Astrocyte (in vitro differentiated cells and primary cell): ENCODE measurements at regions not wholly inside any gene's neighbourhood (a gene's known extent, or its start where the extent isn't known, plus 50 kb on each side); places are given as distances from the start of the nearest gene placed in this dataset.

Experiments used
- DNase-seq: peaks from one replicate; pipeline ENCODE4 v3.0.0-alpha.2; 2010; ENCODE audit warnings: low read depth
- FAIRE-seq: peaks from 2 replicates; lab custom pipeline; 2011; peaks lifted over from hg19 to GRCh38; lab: Jason Lieb, UNC
- H2AFZ ChIP-seq: 2 replicates; pipeline ENCODE4 v1.6.0; 2012; ENCODE audit warnings: low read depth, low read length, inconsistent platforms
- H3K27ac ChIP-seq: 2 replicates; pipeline ENCODE4 v1.5.1; 2011; ENCODE audit warnings: low read depth, low read length, inconsistent platforms
- H3K27me3 ChIP-seq: 2 replicates; pipeline ENCODE4 v1.6.0; 2011; ENCODE audit warnings: low read length, inconsistent platforms; ENCODE audit not compliant: insufficient read depth
- H3K36me3 ChIP-seq: 2 replicates; pipeline ENCODE4 v1.5.1; 2011; ENCODE audit warnings: low read length, inconsistent platforms; ENCODE audit not compliant: insufficient read depth
- H3K4me1 ChIP-seq: 2 replicates; pipeline ENCODE4 v1.5.1; 2011; ENCODE audit warnings: low read length, inconsistent platforms; ENCODE audit not compliant: insufficient read depth
- H3K4me2 ChIP-seq: 2 replicates; pipeline ENCODE4 v1.6.0; 2012; ENCODE audit warnings: low read length, inconsistent platforms
- H3K4me3 ChIP-seq: 2 replicates; pipeline ENCODE4 v1.5.1; 2011; ENCODE audit warnings: low read depth, mild to moderate bottlenecking, low read length, inconsistent platforms; ENCODE audit not compliant: insufficient read depth
- H3K79me2 ChIP-seq: 2 replicates; pipeline ENCODE4 v1.6.0; 2012; ENCODE audit warnings: mild to moderate bottlenecking, low read length, inconsistent platforms; ENCODE audit not compliant: insufficient read depth
- H3K9ac ChIP-seq: 2 replicates; pipeline ENCODE4 v1.6.0; 2012; ENCODE audit warnings: mild to moderate bottlenecking, low read length, inconsistent platforms
- H3K9me3 ChIP-seq: 2 replicates; pipeline ENCODE4 v1.5.1; 2012; ENCODE audit warnings: low read depth, mild to moderate bottlenecking, low read length, inconsistent platforms; ENCODE audit not compliant: insufficient read depth
- H4K20me1 ChIP-seq: 2 replicates; pipeline ENCODE4 v1.6.0; 2012; ENCODE audit warnings: low read length, inconsistent platforms; ENCODE audit not compliant: insufficient read depth
- H3K27ac Mint-ChIP-seq: one replicate; pipeline ENCODE4 v1.8.0; 2021; ENCODE audit warnings: mild to moderate bottlenecking, mixed read lengths; ENCODE audit not compliant: unreplicated experiment
- H3K27me3 Mint-ChIP-seq: one replicate; pipeline ENCODE4 v1.8.0; 2021; ENCODE audit warnings: low read depth, mixed read lengths; ENCODE audit not compliant: unreplicated experiment
- H3K36me3 Mint-ChIP-seq: one replicate; pipeline ENCODE4 v1.8.0; 2021; ENCODE audit warnings: low read depth, mixed read lengths; ENCODE audit not compliant: unreplicated experiment
- H3K4me1 Mint-ChIP-seq: one replicate; pipeline ENCODE4 v1.8.0; 2021; ENCODE audit warnings: low read depth, mixed read lengths; ENCODE audit not compliant: unreplicated experiment
- H3K4me3 Mint-ChIP-seq: one replicate; pipeline ENCODE4 v1.8.0; 2021; ENCODE audit warnings: mild to moderate bottlenecking, moderate library complexity, mixed read lengths; ENCODE audit not compliant: unreplicated experiment
- H3K9me3 Mint-ChIP-seq: one replicate; pipeline ENCODE4 v1.8.0; 2021; ENCODE audit warnings: mild to moderate bottlenecking, mixed read lengths; ENCODE audit not compliant: unreplicated experiment
- EZH2 ChIP-seq: IDR thresholded peaks from 2 replicates; pipeline ENCODE4 v1.6.1; 2012; ENCODE audit warnings: mild to moderate bottlenecking, low read length, inconsistent platforms; ENCODE audit not compliant: insufficient read depth
- TF ChIP-seq, protein P1 (sequence below): IDR thresholded peaks from 2 replicates; pipeline ENCODE4 v1.5.1; 2011; ENCODE audit warnings: low read depth, mild to moderate bottlenecking, inconsistent platforms, low read length, moderate library complexity; ENCODE audit not compliant: insufficient read depth

DNA sequence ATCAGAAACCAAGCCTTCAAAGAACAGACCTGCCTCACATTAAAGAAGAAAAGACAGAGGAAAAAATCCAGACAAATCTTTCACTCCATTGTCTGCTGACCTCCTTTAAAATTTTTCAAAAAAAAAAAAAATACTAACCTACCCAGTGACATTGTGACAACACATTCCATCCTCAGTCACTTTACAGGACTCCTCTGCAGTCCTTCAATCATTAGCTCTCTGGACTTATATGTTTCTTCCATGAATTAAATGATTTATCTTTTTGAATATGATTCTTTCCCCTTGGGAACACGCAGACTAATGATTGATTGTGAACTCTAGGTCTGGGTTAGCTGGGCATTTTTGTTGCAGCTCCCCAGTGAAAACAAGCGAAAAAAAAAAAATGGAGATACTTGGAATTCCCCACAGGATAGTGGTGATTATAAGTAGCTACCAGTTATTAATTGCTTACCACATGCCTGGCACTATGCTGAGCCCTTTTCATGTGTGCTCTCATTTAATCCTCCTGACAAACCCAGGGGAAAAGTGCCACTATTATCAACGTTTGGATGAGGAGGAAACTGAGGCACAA is 261.3 kb upstream of the NCKAP5 start:
- Histone ChIP-seq H3K9me3 (no peaks in the 10 kb centered on the region), H3K79me2 (no peaks in the 10 kb centered on the region), H4K20me1 (no peaks in the 10 kb centered on the region), H3K4me1 (no peaks in the 10 kb centered on the region), H3K36me3 (no peaks in the 10 kb centered on the region), H3K27me3 (no peaks in the 10 kb centered on the region), H2AFZ (no peak overlapping the region), H3K4me2 (no peak overlapping the region), H3K27ac (no peak overlapping the region), H3K4me3 (no peak overlapping the region), H3K9ac (no peak overlapping the region)
- DNase-seq: peak; percentile 40
- Mint-ChIP-seq H3K27ac (no peak overlapping the region), H3K9me3 (no peaks in the 10 kb centered on the region), H3K4me3 (no peak overlapping the region), H3K27me3 (no peaks in the 10 kb centered on the region), H3K4me1 (peaks cover 2% of the 10 kb centered on the region), H3K36me3 (peaks cover 2% of the 10 kb centered on the region)
- TF ChIP-seq EZH2: no peak
- TF ChIP-seq, protein P1, sequence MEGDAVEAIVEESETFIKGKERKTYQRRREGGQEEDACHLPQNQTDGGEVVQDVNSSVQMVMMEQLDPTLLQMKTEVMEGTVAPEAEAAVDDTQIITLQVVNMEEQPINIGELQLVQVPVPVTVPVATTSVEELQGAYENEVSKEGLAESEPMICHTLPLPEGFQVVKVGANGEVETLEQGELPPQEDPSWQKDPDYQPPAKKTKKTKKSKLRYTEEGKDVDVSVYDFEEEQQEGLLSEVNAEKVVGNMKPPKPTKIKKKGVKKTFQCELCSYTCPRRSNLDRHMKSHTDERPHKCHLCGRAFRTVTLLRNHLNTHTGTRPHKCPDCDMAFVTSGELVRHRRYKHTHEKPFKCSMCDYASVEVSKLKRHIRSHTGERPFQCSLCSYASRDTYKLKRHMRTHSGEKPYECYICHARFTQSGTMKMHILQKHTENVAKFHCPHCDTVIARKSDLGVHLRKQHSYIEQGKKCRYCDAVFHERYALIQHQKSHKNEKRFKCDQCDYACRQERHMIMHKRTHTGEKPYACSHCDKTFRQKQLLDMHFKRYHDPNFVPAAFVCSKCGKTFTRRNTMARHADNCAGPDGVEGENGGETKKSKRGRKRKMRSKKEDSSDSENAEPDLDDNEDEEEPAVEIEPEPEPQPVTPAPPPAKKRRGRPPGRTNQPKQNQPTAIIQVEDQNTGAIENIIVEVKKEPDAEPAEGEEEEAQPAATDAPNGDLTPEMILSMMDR: no peak
- FAIRE-seq: no peak

DNA sequence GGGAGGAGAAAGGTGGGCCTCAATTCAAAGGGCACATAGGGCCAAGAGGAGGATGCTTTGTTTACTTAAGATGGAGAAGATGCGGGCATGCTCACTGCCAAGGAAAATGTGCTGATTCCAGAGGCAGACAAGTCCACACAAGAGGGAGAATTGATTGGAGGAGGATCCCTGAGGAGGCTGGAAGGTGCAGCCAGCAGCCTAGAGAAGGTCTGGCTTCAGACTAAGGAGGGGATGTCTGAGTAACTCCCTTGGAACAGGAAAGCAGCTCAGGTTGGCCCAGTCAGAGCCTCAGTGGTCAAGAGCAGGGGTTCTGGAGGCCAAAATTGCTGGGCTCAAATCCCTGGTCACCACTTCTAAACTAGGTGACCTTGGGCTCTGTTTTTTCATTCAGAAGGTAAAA is 265.5 kb upstream of the NCKAP5 start:
- H3K79me2 ChIP-seq: no peaks in the 10 kb centered on the region
- Mint-ChIP-seq H3K27ac (no peak overlapping the region), H3K4me3 (no peak overlapping the region), H3K27me3 (no peaks in the 10 kb centered on the region), H3K9me3 (no peaks in the 10 kb centered on the region), H3K36me3 (no peaks in the 10 kb centered on the region), H3K4me1 (peaks cover 7% of the 10 kb centered on the region)
- H3K4me2 ChIP-seq: no peak overlapping the region
- no peak for FAIRE-seq
- peaks cover 7% of the 10 kb centered on the region for H3K4me1 ChIP-seq
- no peak overlapping the region for H2AFZ ChIP-seq
- H3K9ac ChIP-seq: no peak overlapping the region
- H3K27me3 ChIP-seq: no peaks in the 10 kb centered on the region
- H3K9me3 ChIP-seq: no peaks in the 10 kb centered on the region
- H3K27ac ChIP-seq: no peak overlapping the region
- TF ChIP-seq, protein P1: no peak
- no peak for TF ChIP-seq EZH2
- H3K4me3 ChIP-seq: no peak overlapping the region
- DNase-seq: no peak
- H4K20me1 ChIP-seq: no peaks in the 10 kb centered on the region
- H3K36me3 ChIP-seq: no peaks in the 10 kb centered on the region

DNA sequence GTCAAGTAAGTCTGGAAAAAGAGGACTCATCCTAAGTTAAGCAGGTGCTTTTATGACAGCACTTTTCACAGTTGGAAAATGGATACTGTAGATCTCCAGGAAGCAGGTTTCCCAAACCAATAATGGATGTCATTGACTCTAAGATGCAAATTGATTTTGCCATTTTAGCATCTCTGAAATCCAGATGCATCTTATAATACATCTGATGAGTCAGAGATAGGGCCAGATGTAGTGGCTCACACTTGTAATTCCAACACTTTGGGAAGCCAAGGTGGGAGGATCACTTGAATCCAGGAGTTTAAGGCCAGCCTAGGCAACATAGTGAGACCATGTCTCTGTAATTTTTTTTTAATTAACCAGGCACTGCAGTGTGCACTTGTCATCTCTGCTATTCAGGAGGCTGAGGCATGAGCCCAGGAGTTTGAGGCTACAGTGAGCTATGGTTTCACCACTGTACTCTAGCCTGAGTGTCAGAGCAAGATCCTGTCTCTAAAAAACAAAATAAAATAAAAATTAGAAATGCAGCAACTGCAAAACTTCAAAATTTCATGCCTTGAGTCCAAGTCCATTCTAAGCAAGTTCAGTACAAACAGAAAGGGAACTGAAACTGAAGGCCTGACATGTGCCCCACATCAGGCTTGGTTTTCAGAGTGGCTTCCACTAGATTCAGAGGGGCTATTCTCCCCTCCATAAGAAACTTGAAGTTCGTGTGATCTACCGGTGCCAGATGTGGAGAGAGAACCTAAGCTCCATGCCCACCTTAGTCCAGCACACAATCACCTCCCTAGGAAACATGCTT is 267.8 kb upstream of the NCKAP5 start:
- no peak for TF ChIP-seq EZH2
- TF ChIP-seq, protein P1: no peak
- H3K4me2 ChIP-seq: no peak overlapping the region
- H2AFZ ChIP-seq: peak overlapping the region; percentile 19
- H3K9ac ChIP-seq: no peak overlapping the region
- H3K27me3 ChIP-seq: no peaks in the 10 kb centered on the region
- FAIRE-seq (no peak), DNase-seq (no peak)
- H3K27ac Mint-ChIP-seq: no peak overlapping the region
- H3K4me1 ChIP-seq: peaks cover 7% of the 10 kb centered on the region
- no peaks in the 10 kb centered on the region for H3K9me3 Mint-ChIP-seq
- H3K36me3 Mint-ChIP-seq: no peaks in the 10 kb centered on the region
- H3K4me1 Mint-ChIP-seq: peaks cover 6% of the 10 kb centered on the region
- H3K36me3 ChIP-seq: no peaks in the 10 kb centered on the region
- H4K20me1 ChIP-seq: no peaks in the 10 kb centered on the region
- no peak overlapping the region for H3K4me3 Mint-ChIP-seq
- no peak overlapping the region for H3K27ac ChIP-seq
- no peak overlapping the region for H3K4me3 ChIP-seq
- no peaks in the 10 kb centered on the region for H3K79me2 ChIP-seq
- no peaks in the 10 kb centered on the region for H3K9me3 ChIP-seq
- H3K27me3 Mint-ChIP-seq: no peaks in the 10 kb centered on the region
